ENCODE measurements at regions not wholly inside any gene's neighbourhood (a gene's known extent, or its start where the extent isn't known, plus 50 kb on each side); places are given as distances from the start of the nearest gene placed in this dataset.

DNA sequence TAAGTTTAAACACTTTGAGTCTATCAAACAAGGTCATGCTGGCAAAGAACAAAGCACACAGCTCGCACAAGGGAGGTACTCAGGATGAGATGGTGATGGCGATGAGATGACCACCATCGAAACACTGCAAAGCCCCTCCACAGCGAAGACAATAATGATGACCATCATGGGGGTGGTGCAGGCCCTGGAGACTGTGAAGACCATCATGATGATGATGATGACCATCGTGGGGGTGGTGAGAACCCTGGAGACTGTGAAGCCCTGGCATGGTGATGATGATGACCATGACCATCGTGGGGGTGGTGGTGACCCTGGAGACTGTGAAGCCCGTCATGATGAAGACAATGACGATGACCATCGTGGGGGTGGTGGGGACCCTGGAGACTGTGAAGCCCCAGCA, 81.6 kb upstream of the SALL3 start:
- H3K27me3 ChIP-seq (ENCODE audit: control insufficient read depth in 1 of 2, insufficient read depth in 2 of 2, low read length in 1 of 2) = no peaks in the 10 kb centered on the region
- H3K9me3 ChIP-seq (ENCODE audit: control insufficient read depth, low read length) = no peaks in the 10 kb centered on the region
- intact Hi-C loops (cut with DNase I) = no loop called here
- ATAC-seq (ENCODE audit: low FRiP score) = no peak
- no peaks in the 10 kb centered on the region for H3K4me1 ChIP-seq (ENCODE audit: control insufficient read depth in 1 of 2, insufficient read depth in 2 of 2, low read length in 2 of 2)
- DNase-seq = no peak
- WGBS, 2 donors = 90% methylated on average over 9 of the region's 9 CpGs
- no peak overlapping the region for H3K4me3 ChIP-seq (ENCODE audit: low read length in 2 of 2)
- no peaks in the 10 kb centered on the region for H3K36me3 ChIP-seq (ENCODE audit: control insufficient read depth in 1 of 2, insufficient read depth in 2 of 2, low read length in 1 of 2)
- H3K27ac ChIP-seq (ENCODE audit: low read depth in 1 of 2, low read length in 2 of 2) = no peak overlapping the region

GRCh38 chr18:78898635-78899034, 81.0 kb upstream of the SALL3 start:
- Histone ChIP-seq H3K4me3 (ENCODE audit: low read length in 2 of 2) (no peak overlapping the region), H3K27ac (ENCODE audit: low read depth in 1 of 2, low read length in 2 of 2) (no peak overlapping the region), H3K27me3 (ENCODE audit: control insufficient read depth in 1 of 2, insufficient read depth in 2 of 2, low read length in 1 of 2) (no peaks in the 10 kb centered on the region), H3K9me3 (ENCODE audit: control insufficient read depth, low read length) (no peaks in the 10 kb centered on the region), H3K36me3 (ENCODE audit: control insufficient read depth in 1 of 2, insufficient read depth in 2 of 2, low read length in 1 of 2) (no peaks in the 10 kb centered on the region), H3K4me1 (ENCODE audit: control insufficient read depth in 1 of 2, insufficient read depth in 2 of 2, low read length in 2 of 2) (no peaks in the 10 kb centered on the region)
- no peak for ATAC-seq (ENCODE audit: low FRiP score)
- no peak for DNase-seq
- intact Hi-C loops (cut with DNase I) = no loop called here
- 92 to 94% methylated on average over 14 of the region's 14 CpGs for WGBS, 2 donors

- no peaks in the 10 kb centered on the region for H3K27me3 ChIP-seq (ENCODE audit: control insufficient read depth in 1 of 2, insufficient read depth in 2 of 2, low read length in 1 of 2)
- no peak overlapping the region for H3K4me3 ChIP-seq (ENCODE audit: low read length in 2 of 2)
- H3K27ac ChIP-seq (ENCODE audit: low read depth in 1 of 2, low read length in 2 of 2) = no peak overlapping the region
- no peaks in the 10 kb centered on the region for H3K4me1 ChIP-seq (ENCODE audit: control insufficient read depth in 1 of 2, insufficient read depth in 2 of 2, low read length in 2 of 2)
- H3K36me3 ChIP-seq (ENCODE audit: control insufficient read depth in 1 of 2, insufficient read depth in 2 of 2, low read length in 1 of 2) = no peaks in the 10 kb centered on the region
- no peak for DNase-seq
- WGBS, 2 donors = 78 to 89% methylated on average over 3 of the region's 3 CpGs
- no peaks in the 10 kb centered on the region for H3K9me3 ChIP-seq (ENCODE audit: control insufficient read depth, low read length)
- no peak for ATAC-seq (ENCODE audit: low FRiP score)
- intact Hi-C loops (cut with DNase I) = no loop called here
These were observed 80.4 kb upstream of the SALL3 start for GRCh38 chr18:78899241-78899640.

- ATAC-seq (ENCODE audit: low FRiP score) (no peak), DNase-seq (no peak)
- no peak overlapping the region for H3K4me3 ChIP-seq (ENCODE audit: low read length in 2 of 2)
- H3K9me3 ChIP-seq (ENCODE audit: control insufficient read depth, low read length) = no peaks in the 10 kb centered on the region
- no peaks in the 10 kb centered on the region for H3K27me3 ChIP-seq (ENCODE audit: control insufficient read depth in 1 of 2, insufficient read depth in 2 of 2, low read length in 1 of 2)
- 84 to 85% methylated on average over 24 of the region's 24 CpGs for WGBS, 2 donors
- no peak overlapping the region for H3K27ac ChIP-seq (ENCODE audit: low read depth in 1 of 2, low read length in 2 of 2)
- H3K4me1 ChIP-seq (ENCODE audit: control insufficient read depth in 1 of 2, insufficient read depth in 2 of 2, low read length in 2 of 2) = no peaks in the 10 kb centered on the region
- no peaks in the 10 kb centered on the region for H3K36me3 ChIP-seq (ENCODE audit: control insufficient read depth in 1 of 2, insufficient read depth in 2 of 2, low read length in 1 of 2)
- intact Hi-C loops (cut with DNase I) = no loop called here
These were observed 78.4 kb upstream of the SALL3 start for GRCh38 chr18:78900938-78901909.

DNA sequence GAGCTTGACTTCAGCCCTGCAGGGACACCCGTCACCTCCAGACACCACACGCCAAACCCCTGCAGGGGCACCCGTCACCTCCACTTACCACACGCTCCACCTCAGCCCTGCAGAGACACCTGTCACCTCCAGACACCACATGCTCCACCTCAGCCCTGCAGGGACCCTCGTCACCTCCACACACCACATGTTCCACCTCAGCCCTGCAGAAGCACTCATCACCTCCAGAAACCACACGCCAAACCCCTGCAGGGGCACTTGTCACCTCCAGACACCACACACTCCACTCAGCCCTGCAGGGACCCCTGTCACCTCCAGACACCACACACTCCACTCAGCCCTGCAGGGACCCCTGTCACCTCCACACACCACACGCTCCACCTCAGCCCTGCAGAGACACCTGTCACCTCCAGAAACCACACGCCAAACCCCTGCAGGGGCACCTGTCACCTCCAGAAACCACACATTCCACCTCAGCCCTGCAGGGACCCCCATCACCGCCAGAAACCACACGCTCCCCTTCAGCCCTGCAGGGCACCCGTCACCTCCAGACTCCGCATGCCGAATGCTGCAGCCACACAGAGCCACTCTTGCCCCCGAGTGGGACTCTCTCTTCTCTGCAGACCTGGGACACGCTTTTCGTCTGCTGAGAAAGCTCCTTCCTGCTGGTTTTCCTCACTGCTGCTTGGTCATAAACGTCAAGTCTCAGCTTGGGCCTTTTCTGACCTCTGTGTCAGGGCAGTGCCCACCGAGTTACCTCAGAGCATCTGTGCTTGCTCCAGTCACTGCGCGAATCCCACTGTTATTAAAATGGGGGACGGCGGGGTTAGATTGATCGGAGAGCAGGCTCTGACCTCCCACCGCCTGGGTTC, 77.5 kb upstream of the SALL3 start:
- no peak for ATAC-seq (ENCODE audit: low FRiP score)
- WGBS, 2 donors = 79 to 83% methylated on average over 24 of the region's 24 CpGs

DNA sequence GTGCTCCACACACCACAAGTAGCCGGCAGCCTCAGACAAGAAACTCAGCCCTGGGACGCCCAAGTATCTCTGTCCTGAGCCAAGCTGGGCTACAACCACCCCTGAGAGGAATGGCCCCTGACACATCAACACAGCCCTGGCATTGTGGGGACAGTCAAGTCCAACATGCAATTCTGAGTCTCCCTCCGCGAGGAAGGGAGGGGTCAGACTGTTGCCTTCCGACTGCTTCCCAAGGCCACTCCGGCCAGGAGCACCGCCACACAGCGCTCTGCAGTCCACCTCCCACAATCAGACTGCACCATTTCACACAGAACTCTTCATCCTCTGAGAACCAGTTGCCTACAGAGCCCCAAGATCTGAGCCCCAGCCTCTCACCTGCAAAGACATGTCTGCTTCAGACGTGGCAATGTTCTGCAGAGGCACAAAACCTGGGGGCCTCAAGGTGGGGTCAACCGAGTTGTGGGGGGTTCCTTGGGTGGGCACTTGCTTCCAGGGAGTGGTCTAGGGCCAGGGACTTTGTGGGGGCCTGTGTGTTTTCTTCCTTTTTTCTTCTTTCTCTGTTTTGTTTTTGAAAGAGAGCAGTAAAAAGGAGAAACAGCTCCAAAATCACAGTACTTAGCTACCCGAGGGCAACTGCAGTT, 76.7 kb upstream of the SALL3 start:
- ATAC-seq (ENCODE audit: low FRiP score) (no peak), DNase-seq (no peak)
- no peaks in the 10 kb centered on the region for H3K4me1 ChIP-seq (ENCODE audit: control insufficient read depth in 1 of 2, insufficient read depth in 2 of 2, low read length in 2 of 2)
- H3K4me3 ChIP-seq (ENCODE audit: low read length in 2 of 2) = no peak overlapping the region
- intact Hi-C loops (cut with DNase I) = no loop called here
- WGBS, 2 donors = 77% methylated on average over 11 of the region's 11 CpGs
- H3K9me3 ChIP-seq (ENCODE audit: control insufficient read depth, low read length) = no peaks in the 10 kb centered on the region
- no peaks in the 10 kb centered on the region for H3K36me3 ChIP-seq (ENCODE audit: control insufficient read depth in 1 of 2, insufficient read depth in 2 of 2, low read length in 1 of 2)
- H3K27ac ChIP-seq (ENCODE audit: low read depth in 1 of 2, low read length in 2 of 2) = no peak overlapping the region
- H3K27me3 ChIP-seq (ENCODE audit: control insufficient read depth in 1 of 2, insufficient read depth in 2 of 2, low read length in 1 of 2) = no peaks in the 10 kb centered on the region

More for the DNA sequence above, 77.5 kb upstream of the SALL3 start:
- Histone ChIP-seq H3K4me1 (ENCODE audit: control insufficient read depth in 1 of 2, insufficient read depth in 2 of 2, low read length in 2 of 2) (no peaks in the 10 kb centered on the region), H3K36me3 (ENCODE audit: control insufficient read depth in 1 of 2, insufficient read depth in 2 of 2, low read length in 1 of 2) (no peaks in the 10 kb centered on the region), H3K27ac (ENCODE audit: low read depth in 1 of 2, low read length in 2 of 2) (no peak overlapping the region), H3K27me3 (ENCODE audit: control insufficient read depth in 1 of 2, insufficient read depth in 2 of 2, low read length in 1 of 2) (no peaks in the 10 kb centered on the region), H3K9me3 (ENCODE audit: control insufficient read depth, low read length) (no peaks in the 10 kb centered on the region), H3K4me3 (ENCODE audit: low read length in 2 of 2) (no peak overlapping the region)
- no peak for DNase-seq
- intact Hi-C loops (cut with DNase I) = no loop called here

- no peak for ATAC-seq (ENCODE audit: low FRiP score)
- no peaks in the 10 kb centered on the region for H3K9me3 ChIP-seq (ENCODE audit: control insufficient read depth, low read length)
- no peak for DNase-seq
- no peak overlapping the region for H3K27ac ChIP-seq (ENCODE audit: low read depth in 1 of 2, low read length in 2 of 2)
- no peaks in the 10 kb centered on the region for H3K4me1 ChIP-seq (ENCODE audit: control insufficient read depth in 1 of 2, insufficient read depth in 2 of 2, low read length in 2 of 2)
- no peaks in the 10 kb centered on the region for H3K36me3 ChIP-seq (ENCODE audit: control insufficient read depth in 1 of 2, insufficient read depth in 2 of 2, low read length in 1 of 2)
- intact Hi-C loops (cut with DNase I) = no loop called here
- 70 to 72% methylated on average over 22 of the region's 22 CpGs for WGBS, 2 donors
- no peaks in the 10 kb centered on the region for H3K27me3 ChIP-seq (ENCODE audit: control insufficient read depth in 1 of 2, insufficient read depth in 2 of 2, low read length in 1 of 2)
- H3K4me3 ChIP-seq (ENCODE audit: low read length in 2 of 2) = no peak overlapping the region
These were observed 76.0 kb upstream of the SALL3 start for GRCh38 chr18:78903436-78904178.

DNA sequence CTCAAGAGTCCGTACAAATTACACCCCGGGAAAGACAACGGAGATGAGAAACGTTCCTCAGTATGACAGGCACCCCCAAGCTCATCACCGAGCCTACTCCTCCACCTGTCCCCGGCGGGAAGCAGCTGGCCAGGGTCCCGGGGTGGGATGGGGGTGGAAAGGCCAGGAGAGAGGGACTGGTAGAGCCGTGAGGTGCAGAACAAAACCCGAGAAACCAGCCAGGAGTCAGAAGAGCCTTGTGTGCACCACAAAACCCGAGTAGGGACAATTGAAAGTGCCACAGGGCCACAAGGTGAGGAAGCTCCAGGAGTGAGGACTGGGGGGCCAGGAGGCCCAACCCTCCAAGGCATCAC, 75.5 kb upstream of the SALL3 start:
- Histone ChIP-seq H3K4me1 (ENCODE audit: control insufficient read depth in 1 of 2, insufficient read depth in 2 of 2, low read length in 2 of 2) (no peaks in the 10 kb centered on the region), H3K4me3 (ENCODE audit: low read length in 2 of 2) (no peak overlapping the region), H3K36me3 (ENCODE audit: control insufficient read depth in 1 of 2, insufficient read depth in 2 of 2, low read length in 1 of 2) (no peaks in the 10 kb centered on the region), H3K27ac (ENCODE audit: low read depth in 1 of 2, low read length in 2 of 2) (no peak overlapping the region), H3K27me3 (ENCODE audit: control insufficient read depth in 1 of 2, insufficient read depth in 2 of 2, low read length in 1 of 2) (no peaks in the 10 kb centered on the region), H3K9me3 (ENCODE audit: control insufficient read depth, low read length) (no peaks in the 10 kb centered on the region)
- intact Hi-C loops (cut with DNase I) = no loop called here
- WGBS, 2 donors = 74 to 77% methylated on average over 11 of the region's 11 CpGs
- ATAC-seq (ENCODE audit: low FRiP score) (no peak), DNase-seq (no peak)

All from aorta (tissue), 5 donors.